H1 (cell line): ENCODE measurements at regions not wholly inside any gene's neighbourhood (a gene's known extent, or its start where the extent isn't known, plus 50 kb on each side); places are given as distances from the start of the nearest gene placed in this dataset.

Experiments used
- ATF2 ChIP-seq: IDR thresholded peaks from 2 replicates; pipeline ENCODE4 v1.6.1; 2012; ENCODE audit warnings: low read length, inconsistent platforms
- CTCF ChIP-seq, 3 experiments: IDR thresholded peaks; 1 replicate in 2 of 3; 2 replicates in 1 of 3; pipeline versions ENCODE4 v1.5.1 to v1.6.1; 2011; ENCODE audit warnings: low read length in 3 of 3, mild to moderate bottlenecking in 3 of 3, inconsistent platforms in 2 of 3, low read depth in 1 of 3, moderate library complexity in 1 of 3; ENCODE audit not compliant: insufficient read depth in 1 of 3; ENCODE audit errors: control extremely low read depth in 1 of 3
- POLR2A ChIP-seq, 2 experiments: IDR thresholded peaks; 1 replicate in 1 of 2; 2 replicates in 1 of 2; pipeline ENCODE4 v1.6.1; 2011; ENCODE audit warnings: low read depth in 2 of 2, low read length in 2 of 2, mild to moderate bottlenecking in 2 of 2; ENCODE audit errors: control extremely low read depth in 1 of 2
- RAD21 ChIP-seq, 2 experiments: IDR thresholded peaks in 1 of 2; conservative IDR thresholded peaks in 1 of 2; 2 replicates each; pipeline ENCODE4 v1.6.1; 2011; ENCODE audit warnings: low read depth in 2 of 2, low read length in 2 of 2, improper control_type of control experiment in 1 of 2, inconsistent platforms in 1 of 2, mild to moderate bottlenecking in 1 of 2, moderate library complexity in 1 of 2
- SIN3A ChIP-seq, 2 experiments: IDR thresholded peaks in 1 of 2; conservative IDR thresholded peaks in 1 of 2; 2 replicates each; pipeline ENCODE4 v1.6.1; 2011 to 2012; ENCODE audit warnings: low read length in 2 of 2, improper control_type of control experiment in 1 of 2, low read depth in 1 of 2, mild to moderate bottlenecking in 1 of 2
- USF2 ChIP-seq: IDR thresholded peaks from 2 replicates; pipeline ENCODE4 v1.6.1; 2011; ENCODE audit warnings: low read length, improper control_type of control experiment

GRCh38 chr21:19702726-19703125 is 1295.5 kb upstream of the NCAM2 start:
- TF ChIP-seq SIN3A (conservative IDR thresholded peaks at IDR 0.05 in 1 of 2, IDR thresholded peaks at IDR 0.05 in 1 of 2; ENCODE audit: low read depth in 1 of 2, low read length in 2 of 2): no peak
- TF ChIP-seq POLR2A (IDR thresholded peaks at IDR 0.05; ENCODE audit: control extremely low read depth in 1 of 2, low read depth in 2 of 2, low read length in 2 of 2): no peak
- TF ChIP-seq USF2: no peak
- no peak for TF ChIP-seq CTCF (IDR thresholded peaks at IDR 0.05; ENCODE audit: control extremely low read depth in 1 of 3, insufficient read depth in 1 of 3, low read depth in 1 of 3, low read length in 3 of 3)
- TF ChIP-seq ATF2: no peak
- no peak for TF ChIP-seq RAD21 (IDR thresholded peaks at IDR 0.05 in 1 of 2, conservative IDR thresholded peaks at IDR 0.05 in 1 of 2; ENCODE audit: low read depth in 2 of 2, low read length in 2 of 2)
